Ramos (cell line): ENCODE measurements at regions not wholly inside any gene's neighbourhood (a gene's known extent, or its start where the extent isn't known, plus 50 kb on each side); places are given as distances from the start of the nearest gene placed in this dataset.
"Not testable (repeated sequence)": the region's sequence is repeated elsewhere in the genome, so short reads cannot be mapped to it uniquely, and the experiment has no call there.

Experiments used
- in situ Hi-C: fragments of 300-500 bp; cut with MboI; formaldehyde crosslinking; loops from one replicate; pipeline ENCODE4 v1.14.3; 2022; ENCODE audit warnings: low sequenced_read_pairs; ENCODE audit not compliant: unreplicated experiment

GRCh38 chrX:13190051-13190450 lies 129.8 kb downstream of the ATXN3L start:
- in situ Hi-C loops: no loop called here

DNA sequence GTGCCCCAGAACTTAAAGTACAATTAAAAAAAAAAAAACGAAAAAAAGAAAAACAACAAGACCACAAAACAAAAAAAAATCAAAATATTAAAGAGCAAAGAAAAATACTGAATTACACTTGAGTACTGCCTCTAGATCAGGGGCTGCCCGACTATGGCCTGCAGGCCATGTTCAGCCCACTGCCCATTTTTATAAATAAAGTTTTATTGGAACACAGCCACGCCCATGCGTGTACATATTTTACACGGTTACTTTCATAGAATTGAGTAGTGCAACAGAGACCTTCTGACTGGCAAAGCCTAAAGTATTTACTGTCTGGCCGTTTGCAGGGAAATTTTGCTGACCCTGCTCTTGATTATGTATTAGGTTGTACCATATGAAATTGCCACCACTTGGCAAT lies 130.5 kb downstream of the ATXN3L start:
- in situ Hi-C loops: no loop called here

GRCh38 chrX:13188731-13189309 lies 131.0 kb downstream of the ATXN3L start:
- in situ Hi-C loops: no loop called here

GRCh38 chrX:13186643-13187042 lies 133.2 kb downstream of the ATXN3L start:
- in situ Hi-C loops: not testable (repeated sequence)

DNA sequence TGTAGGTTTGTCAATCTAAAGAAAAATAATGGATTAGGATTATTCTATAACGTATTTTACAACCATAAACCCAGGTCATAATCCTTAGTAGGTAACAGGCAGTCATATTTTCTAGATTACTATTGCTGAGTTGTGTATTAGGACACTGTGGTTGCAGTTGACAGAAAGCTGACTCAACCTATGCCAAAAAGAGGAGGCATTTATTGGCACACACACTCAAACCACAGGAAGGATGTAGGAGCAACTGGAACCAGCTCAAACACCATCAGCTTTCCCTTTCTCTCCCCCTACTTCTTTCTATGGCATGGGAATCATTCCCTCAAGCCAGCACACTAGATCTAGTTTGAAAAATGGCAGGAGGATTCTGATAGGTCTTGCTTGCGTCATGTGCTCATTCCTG lies 136.4 kb upstream of the FAM9C start:
- in situ Hi-C loops: no loop called here

GRCh38 chrX:13179586-13179985 lies 135.2 kb upstream of the FAM9C start:
- in situ Hi-C loops: no loop called here

DNA sequence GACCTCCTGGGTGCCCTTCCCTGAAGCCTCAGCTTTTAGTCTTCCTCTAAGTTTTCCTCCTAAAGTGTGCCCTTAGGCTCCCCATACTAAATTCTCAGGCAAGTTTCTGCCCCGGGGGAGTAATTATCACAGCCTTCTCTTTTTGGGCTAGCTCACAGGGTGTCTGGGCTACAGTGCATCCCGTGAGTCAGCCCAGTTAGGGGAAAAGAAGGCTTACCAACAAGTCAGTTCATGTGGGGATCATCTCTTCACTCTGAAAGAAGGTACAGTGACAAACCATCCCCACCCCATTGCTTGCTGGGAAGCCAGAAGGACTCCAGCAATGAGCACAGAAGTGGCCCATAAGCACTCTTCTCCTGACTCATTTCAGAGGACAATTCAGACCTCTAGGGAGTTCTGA lies 134.7 kb upstream of the FAM9C start:
- in situ Hi-C loops: no loop called here

DNA sequence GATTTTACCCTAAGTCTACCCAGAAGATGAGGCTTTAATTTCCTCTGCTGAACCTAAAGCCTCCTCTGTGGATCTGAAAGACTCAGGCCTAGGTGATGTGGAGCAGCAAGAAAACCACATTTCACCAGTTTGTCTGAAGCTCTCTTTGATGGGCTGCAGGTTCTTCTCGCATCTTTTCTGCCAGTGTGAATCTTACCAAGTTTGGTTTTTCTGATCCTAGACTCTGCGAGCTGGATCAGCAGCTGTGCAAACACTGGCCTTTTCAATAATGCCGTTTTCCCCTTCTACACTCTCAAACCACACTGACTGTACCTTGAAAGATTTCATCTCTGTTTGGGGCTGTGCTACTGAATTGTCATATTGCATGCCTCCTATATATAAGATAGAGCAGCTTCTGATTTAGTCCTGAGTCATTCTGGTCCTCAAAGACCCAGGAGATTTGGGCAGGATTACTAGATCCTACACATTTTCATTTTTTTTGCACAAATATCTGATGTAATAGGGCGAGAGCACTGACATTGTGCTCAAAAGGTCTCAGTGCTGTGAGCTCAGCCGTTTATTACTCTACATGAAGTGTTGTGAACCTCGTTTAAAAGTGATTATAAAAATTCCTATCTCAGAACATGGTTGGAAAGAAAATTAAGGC lies 133.6 kb upstream of the FAM9C start:
- in situ Hi-C loops: no loop called here

DNA sequence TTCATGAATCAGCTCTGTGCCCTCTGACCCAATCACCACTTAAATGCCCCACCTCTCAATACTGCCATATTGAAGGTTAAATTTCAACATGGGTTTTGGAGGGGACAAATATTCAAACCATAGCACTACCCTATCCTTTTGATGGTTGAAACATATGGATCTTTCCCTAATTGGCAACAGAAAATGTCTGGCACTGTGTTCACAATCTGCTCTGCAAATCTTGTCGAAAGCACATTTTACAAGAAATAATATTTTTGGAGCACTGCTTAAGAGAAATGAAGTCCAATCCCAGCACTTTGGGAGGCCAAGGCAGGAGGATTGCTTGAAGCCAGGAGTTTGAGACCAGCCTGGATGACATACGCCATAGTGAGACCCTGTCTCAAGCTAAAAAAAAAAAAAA lies 130.6 kb upstream of the FAM9C start:
- in situ Hi-C loops: no loop called here

DNA sequence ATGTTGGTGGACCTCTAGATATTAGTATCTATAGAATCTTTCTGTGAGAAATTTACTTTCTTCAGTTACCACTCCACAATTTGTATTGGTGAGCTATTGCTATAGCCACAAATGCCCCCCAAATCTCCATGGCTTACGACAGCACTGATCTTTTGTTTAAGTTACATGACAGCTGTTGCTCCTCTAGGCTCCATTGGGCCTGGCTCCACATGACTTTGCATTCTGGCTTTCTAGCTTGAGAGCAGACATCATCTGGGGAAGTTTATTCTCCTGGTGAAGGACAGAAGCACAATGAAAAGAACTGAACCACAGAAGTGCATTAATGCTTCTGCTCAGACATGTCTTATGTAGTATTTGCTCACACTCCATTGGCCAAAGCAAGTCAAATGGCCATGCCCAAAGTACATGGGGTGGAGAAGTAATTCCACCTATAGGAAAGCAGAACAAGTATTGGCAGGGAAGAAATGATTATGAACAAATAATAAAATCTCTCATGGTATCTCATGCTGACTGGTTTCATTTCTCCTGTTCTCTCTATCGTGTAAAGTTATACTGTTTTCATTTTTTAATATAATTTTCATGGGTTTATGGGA lies 126.6 kb upstream of the FAM9C start:
- in situ Hi-C loops: no loop called here

GRCh38 chrX:13169684-13170083 lies 125.3 kb upstream of the FAM9C start:
- in situ Hi-C loops: no loop called here

GRCh38 chrX:13168269-13168668 lies 123.8 kb upstream of the FAM9C start:
- in situ Hi-C loops: no loop called here

GRCh38 chrX:13167481-13168231 lies 123.2 kb upstream of the FAM9C start:
- in situ Hi-C loops: no loop called here

DNA sequence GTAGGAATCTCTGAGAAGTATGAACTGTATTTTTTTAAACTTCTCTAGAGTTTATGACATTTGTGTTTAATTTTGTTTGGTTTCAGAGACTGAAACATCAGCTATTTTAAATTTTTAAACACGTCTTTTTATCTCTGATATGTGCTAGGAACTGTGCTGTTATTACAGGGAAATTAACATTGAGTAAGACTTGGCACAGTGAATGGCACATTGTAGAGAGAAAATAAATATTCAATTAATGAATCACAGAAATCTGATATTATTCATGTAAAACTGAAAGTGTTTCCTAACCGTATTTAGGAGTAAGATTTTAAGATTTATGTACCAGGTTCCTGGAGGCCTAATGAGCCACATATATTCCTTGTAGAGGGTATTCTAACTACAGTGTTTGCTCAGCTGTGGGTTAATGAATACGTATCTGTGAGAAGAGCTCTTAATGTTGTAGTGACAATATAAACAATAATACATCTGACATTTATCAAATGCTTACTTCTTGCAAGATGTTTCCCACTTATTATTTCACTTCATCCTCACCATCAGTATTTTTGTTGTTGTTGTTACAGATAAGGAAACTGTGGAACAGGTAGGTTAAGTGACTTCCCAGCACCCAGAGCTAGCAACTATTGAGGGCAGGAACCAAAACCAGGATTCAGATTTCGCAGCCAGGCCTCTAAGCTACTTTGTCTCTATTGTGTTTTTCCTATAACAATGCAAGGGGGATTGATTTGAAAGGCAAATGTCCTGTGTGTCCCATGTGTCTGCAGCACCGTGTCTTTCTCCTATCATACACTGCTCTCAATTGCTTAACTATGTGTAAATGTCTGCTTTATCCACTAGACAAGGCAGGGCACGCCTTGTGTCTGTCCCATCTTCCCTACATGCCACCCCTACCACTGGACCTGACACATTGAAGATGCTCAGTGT lies 121.1 kb upstream of the FAM9C start:
- in situ Hi-C loops: no loop called here

DNA sequence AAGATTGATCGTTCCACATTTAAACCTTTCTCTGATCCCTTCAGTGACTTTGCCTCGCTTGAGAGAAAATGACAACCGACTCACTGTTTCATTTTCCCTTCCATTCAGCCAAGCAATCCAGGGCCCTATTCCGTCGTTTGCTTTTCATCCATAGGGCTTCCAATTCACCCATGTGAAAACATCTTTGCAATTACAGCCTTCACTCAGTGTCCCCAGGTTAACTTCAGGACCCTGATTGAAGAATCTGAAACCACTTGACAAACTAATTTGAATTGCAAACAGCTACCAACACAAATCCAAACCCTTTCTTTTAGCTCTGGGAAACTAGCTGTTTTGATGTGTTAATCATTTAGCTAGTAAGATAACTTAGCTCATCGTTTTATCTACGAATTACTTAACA lies 120.2 kb upstream of the FAM9C start:
- in situ Hi-C loops: no loop called here

- in situ Hi-C loops: no loop called here
Observed at GRCh38 chrX:13162772-13163410, 118.5 kb upstream of the FAM9C start.

DNA sequence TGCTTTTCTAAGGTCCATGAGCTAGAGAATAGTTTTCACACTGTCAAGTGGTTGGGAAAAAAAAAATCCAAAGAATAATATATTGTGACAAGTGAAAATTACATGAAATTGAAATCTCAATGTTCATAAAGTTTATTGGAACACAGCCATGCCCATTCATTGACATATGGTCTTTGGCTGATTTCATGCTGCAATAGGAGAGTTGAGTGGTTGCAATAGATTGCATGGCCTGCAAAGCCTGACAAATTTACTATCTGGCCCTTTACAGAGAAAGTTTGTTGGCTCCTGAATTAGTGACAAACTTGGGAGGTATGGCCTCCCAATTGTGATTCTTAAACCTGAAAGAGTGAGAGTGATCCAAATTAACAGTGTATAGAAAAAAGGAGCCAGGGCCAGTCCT lies 115.5 kb upstream of the FAM9C start:
- in situ Hi-C loops: no loop called here

- in situ Hi-C loops: no loop called here
Observed at GRCh38 chrX:13158911-13159310, 114.5 kb upstream of the FAM9C start.

- in situ Hi-C loops: not testable (repeated sequence)
Observed at GRCh38 chrX:13155550-13155949, 111.1 kb upstream of the FAM9C start.

DNA sequence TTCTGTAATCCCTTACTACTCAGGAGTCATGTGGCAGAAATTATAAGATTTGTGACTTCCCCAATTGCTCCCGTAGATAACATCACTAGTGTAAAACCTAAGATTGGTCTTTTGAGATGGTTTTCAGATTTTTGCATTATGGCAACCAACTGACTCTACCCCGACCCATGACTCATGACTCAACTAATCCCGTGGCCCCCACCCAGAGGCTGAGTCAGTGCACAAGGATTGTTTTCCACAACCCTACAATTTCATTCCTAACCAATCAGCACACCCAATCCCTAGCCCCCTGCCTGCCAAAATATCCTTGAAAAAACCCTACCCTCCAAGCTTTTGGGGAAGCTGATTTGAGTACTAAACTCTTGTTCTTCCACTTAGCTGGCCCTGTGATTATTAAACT lies 109.4 kb upstream of the FAM9C start:
- in situ Hi-C loops: no loop called here
